Neuronal stem cell (in vitro differentiated cells): ENCODE measurements at regions not wholly inside any gene's neighbourhood (a gene's known extent, or its start where the extent isn't known, plus 50 kb on each side); places are given as distances from the start of the nearest gene placed in this dataset. TPM values are rescaled to one million over a fixed set of nuclear protein-coding genes. Genes with fewer than 3 reads are reported as not detected.

Source experiments
- DNase-seq: peaks from one replicate; pipeline ENCODE4 v3.0.0-alpha.2; 2013; ENCODE audit warnings: low spot score
- H2AFZ ChIP-seq: one replicate; pipeline ENCODE4 v1.6.1; 2013; ENCODE audit warnings: mild to moderate bottlenecking, low read length, inconsistent platforms
- H2AK5ac ChIP-seq: 2 replicates; pipeline ENCODE4 v1.6.1; 2013; ENCODE audit warnings: low read depth, mild to moderate bottlenecking, inconsistent platforms, low read length, moderate library complexity, mixed read lengths
- H2BK120ac ChIP-seq: 2 replicates; pipeline ENCODE4 v1.6.1; 2013; ENCODE audit warnings: low read depth, mild to moderate bottlenecking, inconsistent platforms, low read length, moderate library complexity, mixed read lengths
- H2BK12ac ChIP-seq: one replicate; pipeline ENCODE4 v1.6.1; 2013; ENCODE audit warnings: low read length, inconsistent platforms
- H2BK15ac ChIP-seq: 2 replicates; pipeline ENCODE4 v1.6.1; 2013; ENCODE audit warnings: mild to moderate bottlenecking, low read length, inconsistent platforms, mixed read lengths
- H2BK5ac ChIP-seq: one replicate; pipeline ENCODE4 v1.6.1; 2013; ENCODE audit warnings: inconsistent platforms, mild to moderate bottlenecking, low read length, moderate library complexity
- H3K14ac ChIP-seq: one replicate; pipeline ENCODE4 v1.6.1; 2013; ENCODE audit warnings: low read length, inconsistent platforms
- H3K18ac ChIP-seq: 2 replicates; pipeline ENCODE4 v1.6.1; 2013; ENCODE audit warnings: low read length, inconsistent platforms
- H3K23ac ChIP-seq: 2 replicates; pipeline ENCODE4 v1.6.1; 2013; ENCODE audit warnings: low read depth, mild to moderate bottlenecking, mixed read lengths, low read length, inconsistent platforms; ENCODE audit not compliant: poor library complexity
- H3K27ac ChIP-seq: replicated peaks from 3 replicates; pipeline ENCODE4 v1.5.1; 2013; ENCODE audit warnings: low read length, inconsistent platforms
- H3K27me3 ChIP-seq, 3 experiments: 2 replicates each; pipeline ENCODE4 v1.6.1; 2013; ENCODE audit warnings: low read length in 3 of 3, mild to moderate bottlenecking in 2 of 3, inconsistent platforms in 1 of 3, low read depth in 1 of 3, mixed read lengths in 1 of 3, moderate library complexity in 1 of 3; ENCODE audit not compliant: control insufficient read depth in 3 of 3, insufficient read depth in 3 of 3
- H3K36me3 ChIP-seq, 2 donors: replicated peaks in 1 of 2; 2 replicates each; pipeline ENCODE4 v1.6.1; 2013; ENCODE audit warnings: low read length in 2 of 2; ENCODE audit not compliant: control insufficient read depth in 2 of 2, insufficient read depth in 2 of 2
- H3K4ac ChIP-seq: 2 replicates; pipeline ENCODE4 v1.6.1; 2013; ENCODE audit warnings: inconsistent platforms, mild to moderate bottlenecking, low read length, moderate library complexity
- H3K4me1 ChIP-seq, 2 donors: 1 replicate in 1 of 2; 2 replicates in 1 of 2; pipeline ENCODE4 v1.6.1; 2013; ENCODE audit warnings: low read length in 2 of 2, low read depth in 1 of 2; ENCODE audit not compliant: control insufficient read depth in 2 of 2, insufficient read depth in 1 of 2
- H3K4me2 ChIP-seq: one replicate; pipeline ENCODE4 v1.6.1; 2013; ENCODE audit warnings: mild to moderate bottlenecking, low read length, inconsistent platforms; ENCODE audit not compliant: insufficient read depth, poor library complexity, severe bottlenecking
- H3K4me3 ChIP-seq, 2 donors: 2 replicates each; pipeline ENCODE4 v1.5.1; 2013; ENCODE audit warnings: low read length in 2 of 2, mild to moderate bottlenecking in 2 of 2, inconsistent platforms in 1 of 2, moderate library complexity in 1 of 2
- H3K79me1 ChIP-seq: one replicate; pipeline ENCODE4 v1.6.1; 2013; ENCODE audit warnings: low read depth, mild to moderate bottlenecking, inconsistent platforms, low read length, moderate library complexity
- H3K9ac ChIP-seq: one replicate; pipeline ENCODE4 v1.6.1; 2013; ENCODE audit warnings: mild to moderate bottlenecking, low read depth, low read length, inconsistent platforms; ENCODE audit not compliant: poor library complexity
- H3K9me3 ChIP-seq, 2 donors: replicated peaks in 1 of 2; 2 replicates each; pipeline versions ENCODE3 to v1.6.1; 2013; ENCODE audit warnings: low read length in 2 of 2, mild to moderate bottlenecking in 2 of 2, inconsistent platforms in 1 of 2, low read depth in 1 of 2, mixed read lengths in 1 of 2, moderate library complexity in 1 of 2; ENCODE audit not compliant: control insufficient read depth in 2 of 2, insufficient read depth in 1 of 2
- H4K8ac ChIP-seq: one replicate; pipeline ENCODE4 v1.6.1; 2013; ENCODE audit warnings: low read depth, mild to moderate bottlenecking, inconsistent platforms, low read length, moderate library complexity
- H4K91ac ChIP-seq: one replicate; pipeline ENCODE4 v1.6.1; 2013; ENCODE audit warnings: low read length, low read depth, mild to moderate bottlenecking, inconsistent platforms; ENCODE audit not compliant: poor library complexity
- WGBS, 2 donors: extraction: QIAGEN DNeasy Blood & Tissue Kit; methylation state at CpG; one replicate each; pipeline ENCODE4 v1.1.7; 2013; ENCODE audit warnings: missing lambda C conversion rate in 2 of 2, mixed read lengths in 1 of 2; ENCODE audit not compliant: insufficient read length in 2 of 2, insufficient replicate concordance in 1 of 2; ENCODE audit errors: extremely low coverage in 2 of 2; 5-methylcytosine and 5-hydroxymethylcytosine counted together
- small RNA-seq: library from polyadenylated mRNA; stranded (forward); fragments of <200 nt; extraction: miRNeasy Mini kit (QIAGEN cat#:217004); gene quantifications from one replicate; pipeline ENCODE3, GENCODE V24; 2013; ENCODE audit not compliant: insufficient read depth

- whole genome bisulfite sequencing, 2 donors, result no CpG with 5 or more reads among the region's 2 CpGs
Measured at GRCh38 chr4:168037676-168038075, 54.7 kb upstream of the ANXA10 start.

DNA sequence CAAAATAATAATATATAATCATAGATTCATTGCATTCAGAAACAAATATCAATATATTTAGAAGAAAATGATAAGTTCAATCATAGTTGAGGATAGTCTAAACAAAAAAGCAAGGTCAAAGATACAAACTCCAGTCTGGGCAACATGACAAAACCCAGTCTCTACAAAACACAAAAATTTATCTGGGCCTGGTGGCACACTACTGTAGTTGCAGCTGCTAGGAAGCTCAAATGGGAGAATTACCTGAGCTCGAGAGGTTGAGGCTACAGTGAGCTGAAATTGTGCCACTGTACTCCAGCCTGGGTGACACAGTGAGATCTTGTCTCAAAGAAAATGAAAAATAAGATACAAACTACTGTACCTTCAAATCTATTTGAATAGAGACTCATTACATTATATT, 52.7 kb upstream of the ANXA10 start:
- Histone ChIP-seq H4K91ac (no peak overlapping the region), H2BK12ac (no peak overlapping the region), H2BK120ac (no peak overlapping the region), H3K79me1 (no peaks in the 10 kb centered on the region), H3K14ac (no peak overlapping the region), H3K4me3 (no peak overlapping the region), H2BK15ac (no peak overlapping the region), H3K18ac (no peak overlapping the region), H3K27ac (no peak overlapping the region), H3K23ac (no peak overlapping the region), H3K36me3 (no peaks in the 10 kb centered on the region), H4K8ac (no peak overlapping the region), H3K27me3 (no peaks in the 10 kb centered on the region), H3K4me2 (no peak overlapping the region), H3K4ac (no peak overlapping the region), H3K9me3 (no peaks in the 10 kb centered on the region), H3K9ac (no peak overlapping the region), H2BK5ac (no peak overlapping the region), H2AFZ (no peak overlapping the region), H2AK5ac (no peak overlapping the region), H3K4me1 (no peaks in the 10 kb centered on the region)
- DNase-seq, result no peak
- WGBS, 2 donors, result no CpG with 5 or more reads among the region's 1 CpG

More at GRCh38 chr4:168037676-168038075, 54.7 kb upstream of the ANXA10 start:
- Histone ChIP-seq H3K79me1 (no peaks in the 10 kb centered on the region), H2AK5ac (no peak overlapping the region), H4K8ac (no peak overlapping the region), H3K9me3 (no peaks in the 10 kb centered on the region), H2AFZ (no peak overlapping the region), H3K18ac (no peak overlapping the region), H3K4ac (no peak overlapping the region), H3K27ac (no peak overlapping the region), H3K4me2 (no peak overlapping the region), H3K36me3 (no peaks in the 10 kb centered on the region), H2BK12ac (no peak overlapping the region), H3K9ac (no peak overlapping the region), H3K4me3 (no peak overlapping the region), H3K4me1 (no peaks in the 10 kb centered on the region), H3K27me3 (no peaks in the 10 kb centered on the region), H2BK15ac (no peak overlapping the region), H3K14ac (no peak overlapping the region), H2BK5ac (no peak overlapping the region), H2BK120ac (no peak overlapping the region), H4K91ac (no peak overlapping the region), H3K23ac (no peak overlapping the region)
- no peak for DNase-seq

Small RNA genes lying in the stretch of these regions (small RNA-seq; reads per million reads assigned to genes)
- not detected for gene RN7SL776P
